Loucy (cell line): ENCODE measurements at regions not wholly inside any gene's neighbourhood (a gene's known extent, or its start where the extent isn't known, plus 50 kb on each side); places are given as distances from the start of the nearest gene placed in this dataset.

Source experiments
- CTCF ChIP-seq: fragments of 200-600 bp; sonication (generic); conservative IDR thresholded peaks from 2 replicates; pipeline ENCODE4 v1.5.1; 2014; ENCODE audit warnings: mild to moderate bottlenecking, antibody characterized with exemption, low read length
- EZH2phosphoT487 ChIP-seq: fragments of 200-600 bp; IDR thresholded peaks from 2 replicates; pipeline ENCODE4 v1.6.1; 2018; ENCODE audit warnings: antibody characterized with exemption, mild to moderate bottlenecking, moderate library complexity, borderline replicate concordance

- TF ChIP-seq CTCF (no peak), EZH2phosphoT487 (no peak)
These were observed 140.4 kb upstream of the CITED2 start for GRCh38 chr6:139514819-139515218.
